SK-N-MC (cell line): ENCODE measurements at regions not wholly inside any gene's neighbourhood (a gene's known extent, or its start where the extent isn't known, plus 50 kb on each side); places are given as distances from the start of the nearest gene placed in this dataset.

Source experiments
- DNase-seq: peaks from one replicate; pipeline ENCODE4 v3.0.0-alpha.2; 2011; ENCODE audit warnings: low read depth, low spot score
- H3K27ac ChIP-seq: fragments of 200-600 bp; sonication (generic); 2 replicates; pipeline ENCODE4 v1.5.1; 2016; ENCODE audit warnings: mixed run types
- H3K36me3 ChIP-seq: fragments of 200-600 bp; sonication (generic); 2 replicates; pipeline ENCODE4 v1.6.1; 2017; ENCODE audit warnings: antibody characterized with exemption, low read length, mixed read lengths; ENCODE audit not compliant: insufficient read depth
- H3K4me3 ChIP-seq: fragments of 200-600 bp; sonication (generic); 2 replicates; pipeline ENCODE4 v1.5.1; 2016
- H3K9ac ChIP-seq: fragments of 200-600 bp; sonication (generic); 2 replicates; pipeline ENCODE4 v1.8.0; 2017; ENCODE audit warnings: mixed run types, mixed read lengths; ENCODE audit not compliant: insufficient read length
- H3K9me3 ChIP-seq: fragments of 200-600 bp; sonication (generic); 2 replicates; pipeline ENCODE4 v1.6.1; 2017; ENCODE audit warnings: low read depth, mild to moderate bottlenecking, antibody characterized with exemption, low read length, moderate library complexity, mixed read lengths
- EZH2 ChIP-seq: fragments of 200-600 bp; sonication (generic); IDR thresholded peaks from one replicate; pipeline ENCODE4 v1.6.1; 2017; ENCODE audit warnings: antibody characterized with exemption
- FOXP2 ChIP-seq: optimal IDR thresholded peaks from 2 replicates; pipeline ENCODE3; 2011; ENCODE audit warnings: mild to moderate bottlenecking, moderate library complexity; ENCODE audit not compliant: insufficient read depth; ENCODE audit errors: extremely low read length, control extremely low read depth
- POLR2AphosphoS5 ChIP-seq: IDR thresholded peaks from 2 replicates; pipeline ENCODE4 v1.6.1; 2012; ENCODE audit warnings: mild to moderate bottlenecking, low read depth, low read length, borderline replicate concordance

DNA sequence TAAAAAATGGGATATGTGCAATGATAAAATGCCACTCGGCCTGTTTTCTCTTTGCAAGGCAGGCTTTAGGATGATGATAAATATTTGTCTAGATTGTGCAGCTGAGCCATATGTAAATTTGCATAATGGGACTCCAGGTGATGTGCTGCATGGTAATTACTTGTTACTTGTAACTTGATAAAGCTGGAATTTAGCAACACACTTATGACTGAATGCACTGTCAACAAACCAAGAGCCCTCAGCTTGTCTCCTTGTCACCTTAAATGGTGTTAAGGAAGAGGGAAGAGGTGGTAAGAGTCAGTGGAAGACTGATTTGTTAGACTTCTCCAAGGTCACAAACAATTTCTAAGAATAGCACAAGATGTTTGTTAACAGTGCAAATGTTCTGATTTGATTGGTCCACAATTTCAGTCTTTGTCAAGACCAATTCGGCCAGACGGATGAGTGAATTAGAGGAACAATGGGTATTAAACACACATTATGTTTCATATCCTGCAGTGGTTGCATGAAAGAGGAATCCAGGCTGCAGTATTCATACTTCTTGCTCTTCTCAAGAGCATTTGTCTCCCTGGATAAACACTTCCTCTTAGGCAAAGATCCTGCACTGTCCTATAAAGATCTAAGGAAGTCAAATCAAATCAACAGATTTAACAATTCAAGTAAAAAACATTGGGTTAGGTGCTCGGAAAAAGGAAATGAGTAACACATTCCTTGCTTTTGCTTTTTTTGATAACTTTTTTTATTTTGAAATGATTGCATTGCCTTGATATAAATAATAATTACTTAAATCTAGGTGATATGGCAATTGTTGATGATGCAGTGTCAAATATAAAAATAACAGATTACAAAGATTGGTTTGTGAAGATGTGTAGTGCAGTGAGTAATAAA lies 448.3 kb upstream of the DDI1 start:
- no peak for DNase-seq

DNA sequence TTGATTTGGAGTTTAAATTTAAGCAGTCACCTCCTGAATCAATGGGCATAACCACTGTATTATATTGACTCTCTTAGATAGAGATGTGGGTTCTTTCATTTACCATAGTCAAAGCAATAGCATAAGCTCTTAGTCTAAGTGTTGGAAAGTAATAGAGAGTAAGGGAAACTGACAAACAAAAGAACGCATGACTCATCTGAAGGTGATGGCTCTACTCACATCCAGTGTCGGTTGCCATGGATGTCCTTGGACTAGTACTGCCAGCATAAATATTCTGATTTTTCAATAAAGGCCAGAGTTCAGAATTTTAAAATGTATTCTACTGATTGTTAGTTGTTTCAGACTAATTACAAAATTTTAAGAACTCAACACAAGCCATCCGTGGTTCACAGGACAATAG lies 444.9 kb upstream of the DDI1 start:
- TF ChIP-seq EZH2 (no peak), FOXP2 (no peak), POLR2AphosphoS5 (no peak)
- no peak overlapping the region for H3K27ac ChIP-seq
- H3K36me3 ChIP-seq = no peaks in the 10 kb centered on the region
- no peaks in the 10 kb centered on the region for H3K9me3 ChIP-seq
- DNase-seq = no peak
- no peak overlapping the region for H3K9ac ChIP-seq
- no peak overlapping the region for H3K4me3 ChIP-seq

More for the DNA sequence above, 448.3 kb upstream of the DDI1 start:
- Histone ChIP-seq H3K4me3 (no peak overlapping the region), H3K36me3 (no peaks in the 10 kb centered on the region), H3K27ac (no peak overlapping the region), H3K9me3 (no peaks in the 10 kb centered on the region), H3K9ac (no peak overlapping the region)
- TF ChIP-seq FOXP2 = no peak
- no peak for TF ChIP-seq POLR2AphosphoS5
- no peak for TF ChIP-seq EZH2

DNA sequence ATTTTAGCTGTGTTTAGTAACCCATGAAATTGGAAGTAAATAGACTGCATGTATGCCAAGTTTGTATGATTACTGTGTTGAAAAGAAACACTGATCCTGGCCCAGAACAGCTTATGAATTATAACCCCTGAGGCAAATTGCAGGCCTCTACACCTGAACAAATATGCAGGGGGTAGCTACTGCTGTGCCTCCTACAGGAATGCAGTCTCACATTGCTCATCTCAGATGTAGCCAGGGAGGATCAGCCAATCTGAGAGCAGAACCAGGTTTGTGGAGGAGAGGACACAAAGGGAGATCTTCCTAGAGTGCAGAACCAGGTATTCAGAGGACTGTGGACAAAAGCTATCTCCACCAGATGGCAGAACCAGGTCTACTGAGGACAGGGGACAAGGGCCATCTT lies 442.2 kb upstream of the DDI1 start:
- H3K4me3 ChIP-seq = no peak overlapping the region
- TF ChIP-seq EZH2 (no peak), FOXP2 (no peak), POLR2AphosphoS5 (no peak)
- H3K36me3 ChIP-seq = no peaks in the 10 kb centered on the region
- no peak overlapping the region for H3K27ac ChIP-seq
- no peak overlapping the region for H3K9ac ChIP-seq
- no peaks in the 10 kb centered on the region for H3K9me3 ChIP-seq
- DNase-seq = no peak

GRCh38 chr11:103596315-103596714 lies 440.1 kb upstream of the DDI1 start:
- H3K9me3 ChIP-seq = no peaks in the 10 kb centered on the region
- TF ChIP-seq EZH2 (no peak), POLR2AphosphoS5 (no peak), FOXP2 (no peak)
- H3K4me3 ChIP-seq = no peak overlapping the region
- DNase-seq = no peak
- no peak overlapping the region for H3K27ac ChIP-seq
- no peaks in the 10 kb centered on the region for H3K36me3 ChIP-seq
- H3K9ac ChIP-seq = no peak overlapping the region

- Histone ChIP-seq H3K27ac (no peak overlapping the region), H3K9ac (no peak overlapping the region), H3K36me3 (no peaks in the 10 kb centered on the region), H3K4me3 (no peak overlapping the region), H3K9me3 (no peaks in the 10 kb centered on the region)
- TF ChIP-seq EZH2 = no peak
- no peak for DNase-seq
Observed at GRCh38 chr11:103601225-103601846, 435.1 kb upstream of the DDI1 start.

- TF ChIP-seq FOXP2 = no peak
- Histone ChIP-seq H3K4me3 (no peak overlapping the region), H3K27ac (no peak overlapping the region), H3K9ac (no peak overlapping the region), H3K9me3 (no peaks in the 10 kb centered on the region), H3K36me3 (no peaks in the 10 kb centered on the region)
- no peak for DNase-seq
Observed at GRCh38 chr11:103602840-103603239, 433.6 kb upstream of the DDI1 start.

GRCh38 chr11:103604310-103604709 lies 432.1 kb upstream of the DDI1 start:
- no peak overlapping the region for H3K4me3 ChIP-seq
- H3K9me3 ChIP-seq = no peaks in the 10 kb centered on the region
- no peak for DNase-seq
- H3K27ac ChIP-seq = no peak overlapping the region
- TF ChIP-seq FOXP2 (no peak), POLR2AphosphoS5 (no peak), EZH2 (no peak)
- no peak overlapping the region for H3K9ac ChIP-seq
- H3K36me3 ChIP-seq = no peaks in the 10 kb centered on the region

DNA sequence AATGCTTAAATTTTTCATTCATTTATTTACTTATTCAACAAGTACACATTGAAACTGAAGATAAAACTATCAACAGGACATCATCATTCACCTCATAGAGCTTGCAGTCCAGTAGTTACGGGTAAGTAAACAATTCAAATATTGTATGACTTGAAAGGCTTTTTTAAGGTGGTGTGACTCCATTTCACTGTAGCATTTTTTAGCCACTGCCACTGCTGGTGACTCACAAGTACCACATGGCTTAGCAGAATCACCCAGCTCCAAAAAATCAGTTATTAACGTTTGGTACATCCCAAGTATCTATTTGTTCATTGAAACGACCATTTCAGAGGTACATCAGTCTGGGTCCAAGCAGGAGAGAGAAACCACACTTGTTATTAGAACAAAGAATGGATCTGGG lies 427.9 kb upstream of the DDI1 start:
- no peak overlapping the region for H3K27ac ChIP-seq
- no peak for TF ChIP-seq POLR2AphosphoS5
- TF ChIP-seq EZH2 = no peak
- TF ChIP-seq FOXP2 = no peak
- H3K9me3 ChIP-seq = no peaks in the 10 kb centered on the region
- no peaks in the 10 kb centered on the region for H3K36me3 ChIP-seq
- H3K9ac ChIP-seq = no peak overlapping the region
- no peak overlapping the region for H3K4me3 ChIP-seq
- no peak for DNase-seq
